Liver (tissue), 3 donors: ENCODE measurements at regions not wholly inside any gene's neighbourhood (a gene's known extent, or its start where the extent isn't known, plus 50 kb on each side); places are given as distances from the start of the nearest gene placed in this dataset.

Experiments used
- CTCF ChIP-seq: fragments of 150-350 bp; IDR thresholded peaks from 2 replicates; pipeline ENCODE4 v1.5.1; 2017; ENCODE audit warnings: improper control_type of control experiment, low read depth, low read length; ENCODE audit not compliant: missing input control
- FOXA1 ChIP-seq: IDR thresholded peaks from 2 replicates; pipeline ENCODE4 v1.6.1; 2016; ENCODE audit warnings: antibody characterized with exemption
- FOXA2 ChIP-seq: IDR thresholded peaks from 2 replicates; pipeline ENCODE4 v1.6.1; 2016; ENCODE audit warnings: antibody characterized with exemption
- GABPA ChIP-seq, 2 donors: IDR thresholded peaks in 1 of 2; conservative IDR thresholded peaks in 1 of 2; 2 replicates each; pipeline ENCODE4 v1.6.1; 2016; ENCODE audit warnings: antibody characterized with exemption in 2 of 2, mild to moderate bottlenecking in 1 of 2, moderate library complexity in 1 of 2
- NR2F2 ChIP-seq: IDR thresholded peaks from 2 replicates; pipeline ENCODE4 v1.6.1; 2016; ENCODE audit warnings: antibody characterized with exemption
- TAF1 ChIP-seq: conservative IDR thresholded peaks from 2 replicates; pipeline ENCODE4 v1.6.1; 2016; ENCODE audit warnings: antibody characterized with exemption, mild to moderate bottlenecking
- TF ChIP-seq, protein P1 (sequence below): IDR thresholded peaks from 2 replicates; pipeline ENCODE4 v1.6.1; 2016; ENCODE audit warnings: antibody characterized with exemption, mild to moderate bottlenecking
- donor health status: healthy.
- donor health status: healthy.

- no peak for TF ChIP-seq CTCF
- TF ChIP-seq GABPA (IDR thresholded peaks at IDR 0.05 in 1 of 2, conservative IDR thresholded peaks at IDR 0.05 in 1 of 2): no peak
- TF ChIP-seq, protein P1, sequence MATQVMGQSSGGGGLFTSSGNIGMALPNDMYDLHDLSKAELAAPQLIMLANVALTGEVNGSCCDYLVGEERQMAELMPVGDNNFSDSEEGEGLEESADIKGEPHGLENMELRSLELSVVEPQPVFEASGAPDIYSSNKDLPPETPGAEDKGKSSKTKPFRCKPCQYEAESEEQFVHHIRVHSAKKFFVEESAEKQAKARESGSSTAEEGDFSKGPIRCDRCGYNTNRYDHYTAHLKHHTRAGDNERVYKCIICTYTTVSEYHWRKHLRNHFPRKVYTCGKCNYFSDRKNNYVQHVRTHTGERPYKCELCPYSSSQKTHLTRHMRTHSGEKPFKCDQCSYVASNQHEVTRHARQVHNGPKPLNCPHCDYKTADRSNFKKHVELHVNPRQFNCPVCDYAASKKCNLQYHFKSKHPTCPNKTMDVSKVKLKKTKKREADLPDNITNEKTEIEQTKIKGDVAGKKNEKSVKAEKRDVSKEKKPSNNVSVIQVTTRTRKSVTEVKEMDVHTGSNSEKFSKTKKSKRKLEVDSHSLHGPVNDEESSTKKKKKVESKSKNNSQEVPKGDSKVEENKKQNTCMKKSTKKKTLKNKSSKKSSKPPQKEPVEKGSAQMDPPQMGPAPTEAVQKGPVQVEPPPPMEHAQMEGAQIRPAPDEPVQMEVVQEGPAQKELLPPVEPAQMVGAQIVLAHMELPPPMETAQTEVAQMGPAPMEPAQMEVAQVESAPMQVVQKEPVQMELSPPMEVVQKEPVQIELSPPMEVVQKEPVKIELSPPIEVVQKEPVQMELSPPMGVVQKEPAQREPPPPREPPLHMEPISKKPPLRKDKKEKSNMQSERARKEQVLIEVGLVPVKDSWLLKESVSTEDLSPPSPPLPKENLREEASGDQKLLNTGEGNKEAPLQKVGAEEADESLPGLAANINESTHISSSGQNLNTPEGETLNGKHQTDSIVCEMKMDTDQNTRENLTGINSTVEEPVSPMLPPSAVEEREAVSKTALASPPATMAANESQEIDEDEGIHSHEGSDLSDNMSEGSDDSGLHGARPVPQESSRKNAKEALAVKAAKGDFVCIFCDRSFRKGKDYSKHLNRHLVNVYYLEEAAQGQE: no peak
- TF ChIP-seq FOXA2: no peak
- no peak for TF ChIP-seq TAF1
- TF ChIP-seq NR2F2: no peak
- no peak for TF ChIP-seq FOXA1
Observed at GRCh38 chr7:145700488-145700887, 416.1 kb upstream of the CNTNAP2 start.
